ENCODE measurements at regions not wholly inside any gene's neighbourhood (a gene's known extent, or its start where the extent isn't known, plus 50 kb on each side); places are given as distances from the start of the nearest gene placed in this dataset.

DNA sequence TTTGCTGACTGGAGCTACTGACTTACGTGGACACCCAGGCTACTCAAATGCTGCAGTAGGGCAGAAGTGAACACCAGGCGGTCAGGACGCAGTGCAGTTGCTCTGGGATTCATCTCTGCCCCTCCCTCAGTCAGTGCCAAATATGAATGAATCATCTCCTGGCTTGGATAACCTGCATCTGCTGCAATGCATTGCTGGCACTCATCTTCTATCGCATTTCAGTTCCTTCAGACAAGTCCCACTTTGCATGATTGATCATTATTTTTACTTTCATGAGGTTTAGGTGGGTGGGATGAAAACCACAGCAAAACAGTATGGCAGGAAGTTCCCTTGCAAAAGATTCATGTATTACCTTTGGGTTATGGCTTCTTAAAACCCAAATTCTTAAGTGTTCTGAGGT lies 224.6 kb upstream of the NRP1 start (continued):
- TF ChIP-seq GTF2F1 (IDR thresholded peaks at IDR 0.05; ENCODE audit: borderline replicate concordance, low read depth, low read length) (no peak), KDM5A (IDR thresholded peaks at IDR 0.05; ENCODE audit: low read length) (no peak), NRF1 (IDR thresholded peaks at IDR 0.05; ENCODE audit: low read depth, low read length) (no peak), POLR2A (IDR thresholded peaks at IDR 0.05; ENCODE audit: control extremely low read depth in 1 of 2, low read depth in 2 of 2, low read length in 2 of 2) (no peak), ZNF274 (IDR thresholded peaks at IDR 0.05; ENCODE audit: borderline replicate concordance, extremely low read depth, low read length) (no peak), SP2 (IDR thresholded peaks at IDR 0.05; ENCODE audit: low read length) (no peak), ASH2L (IDR thresholded peaks at IDR 0.05; ENCODE audit: low read length) (no peak), SUZ12 (IDR thresholded peaks at IDR 0.05; ENCODE audit: low read length) (no peak)

All from H1 (cell line).